H9 (cell line): ENCODE measurements at regions not wholly inside any gene's neighbourhood (a gene's known extent, or its start where the extent isn't known, plus 50 kb on each side); places are given as distances from the start of the nearest gene placed in this dataset.

Experiments
- DNase-seq: peaks from one replicate; pipeline ENCODE4 v3.0.0-alpha.2; 2017
- H2AFZ ChIP-seq: one replicate; pipeline ENCODE4 v1.6.1; 2013; ENCODE audit warnings: mild to moderate bottlenecking, low read length, control low read depth, moderate library complexity
- H2AK5ac ChIP-seq: 2 replicates; pipeline ENCODE4 v1.6.1; 2013; ENCODE audit warnings: low read length, control low read depth, mixed read lengths; ENCODE audit not compliant: insufficient read length
- H2BK120ac ChIP-seq: one replicate; pipeline ENCODE4 v1.6.1; 2013; ENCODE audit warnings: low read depth, mild to moderate bottlenecking, low read length, control low read depth, inconsistent platforms; ENCODE audit not compliant: poor library complexity, severe bottlenecking
- H2BK12ac ChIP-seq: 2 replicates; pipeline ENCODE4 v1.6.1; 2013; ENCODE audit warnings: low read length, control low read depth, mixed read lengths, low read depth; ENCODE audit not compliant: insufficient read length
- H2BK15ac ChIP-seq: 2 replicates; pipeline ENCODE4 v1.6.1; 2013; ENCODE audit warnings: low read depth, low read length, control low read depth
- H2BK20ac ChIP-seq: one replicate; pipeline ENCODE4 v1.6.1; 2013; ENCODE audit warnings: low read depth, mild to moderate bottlenecking, low read length, control low read depth, inconsistent platforms; ENCODE audit not compliant: poor library complexity, severe bottlenecking
- H2BK5ac ChIP-seq: 2 replicates; pipeline ENCODE4 v1.6.1; 2013; ENCODE audit warnings: low read length, control low read depth, mixed read lengths; ENCODE audit not compliant: insufficient read length
- H3K14ac ChIP-seq: 2 replicates; pipeline ENCODE4 v1.6.1; 2013; ENCODE audit warnings: low read length, control low read depth; ENCODE audit not compliant: insufficient read depth
- H3K18ac ChIP-seq: 2 replicates; pipeline ENCODE4 v1.6.1; 2013; ENCODE audit warnings: low read depth, mild to moderate bottlenecking, mixed read lengths, low read length, control low read depth; ENCODE audit not compliant: insufficient read length
- H3K23ac ChIP-seq: 2 replicates; pipeline ENCODE4 v1.6.1; 2013; ENCODE audit warnings: low read length, control low read depth, mixed read lengths, low read depth; ENCODE audit not compliant: insufficient read length
- H3K23me2 ChIP-seq: 2 replicates; pipeline ENCODE4 v1.6.1; 2013; ENCODE audit warnings: low read depth, mild to moderate bottlenecking, mixed read lengths, low read length, control low read depth; ENCODE audit not compliant: insufficient read length, poor library complexity, severe bottlenecking
- H3K27ac ChIP-seq: 2 replicates; pipeline ENCODE4 v1.5.1; 2013; ENCODE audit warnings: low read length, control low read depth, mixed read lengths, low read depth; ENCODE audit not compliant: insufficient read length
- H3K27me3 ChIP-seq: 2 replicates; pipeline ENCODE4 v1.6.1; 2013; ENCODE audit warnings: low read length, control low read depth, inconsistent platforms; ENCODE audit not compliant: insufficient read depth
- H3K4ac ChIP-seq: 2 replicates; pipeline ENCODE4 v1.6.1; 2013; ENCODE audit warnings: low read depth, mild to moderate bottlenecking, control low read depth, inconsistent platforms, low read length, moderate library complexity
- H3K4me1 ChIP-seq: 2 replicates; pipeline ENCODE4 v1.6.1; 2013; ENCODE audit warnings: low read length, control low read depth, inconsistent platforms; ENCODE audit not compliant: insufficient read depth
- H3K4me2 ChIP-seq: 2 replicates; pipeline ENCODE4 v1.6.1; 2013; ENCODE audit warnings: low read length, control low read depth, mixed read lengths; ENCODE audit not compliant: insufficient read length, insufficient read depth
- H3K56ac ChIP-seq: 2 replicates; pipeline ENCODE4 v1.6.1; 2013; ENCODE audit warnings: low read depth, mild to moderate bottlenecking, mixed read lengths, low read length, control low read depth; ENCODE audit not compliant: insufficient read length
- H3K79me1 ChIP-seq: 2 replicates; pipeline ENCODE4 v1.6.1; 2013; ENCODE audit warnings: low read depth, mild to moderate bottlenecking, moderate library complexity, low read length, control low read depth, inconsistent platforms; ENCODE audit not compliant: insufficient read depth, poor library complexity, severe bottlenecking
- H3K79me2 ChIP-seq: 2 replicates; pipeline ENCODE4 v1.6.1; 2013; ENCODE audit warnings: low read length, control low read depth, inconsistent platforms; ENCODE audit not compliant: insufficient read depth
- H3K9ac ChIP-seq: 2 replicates; pipeline ENCODE4 v1.6.1; 2013; ENCODE audit warnings: low read length, control low read depth, mixed read lengths; ENCODE audit not compliant: insufficient read length; ENCODE audit errors: extremely low read depth
- H3K9me3 ChIP-seq: one replicate; pipeline ENCODE4 v1.6.1; 2013; ENCODE audit warnings: low read depth, low read length, inconsistent platforms; ENCODE audit not compliant: control insufficient read depth
- H3T11ph ChIP-seq: one replicate; pipeline ENCODE4 v1.6.1; 2013; ENCODE audit warnings: mild to moderate bottlenecking, low read length, control low read depth, inconsistent platforms
- H4K20me1 ChIP-seq: one replicate; pipeline ENCODE4 v1.6.1; 2013; ENCODE audit not compliant: control insufficient read depth, insufficient read length, insufficient read depth
- H4K5ac ChIP-seq: 2 replicates; pipeline ENCODE4 v1.6.1; 2013; ENCODE audit warnings: low read depth, mild to moderate bottlenecking, mixed read lengths, low read length, control low read depth; ENCODE audit not compliant: insufficient read length
- H4K8ac ChIP-seq: replicated peaks from 2 replicates; pipeline ENCODE4 v1.6.1; 2013; ENCODE audit warnings: low read length, control low read depth, mixed read lengths, low read depth; ENCODE audit not compliant: insufficient read length
- H4K91ac ChIP-seq: 2 replicates; pipeline ENCODE4 v1.6.1; 2013; ENCODE audit warnings: low read depth, mild to moderate bottlenecking, moderate library complexity, mixed read lengths, low read length, control low read depth; ENCODE audit not compliant: insufficient read length
- H3K27ac Mint-ChIP-seq, 3 experiments: 2 replicates in 2 of 3; 3 replicates in 1 of 3; pipeline ENCODE4 v1.8.0; 2020 to 2021; ENCODE audit warnings: mixed read lengths in 3 of 3, mild to moderate bottlenecking in 1 of 3, moderate library complexity in 1 of 3
- H3K27me3 Mint-ChIP-seq: 2 replicates; pipeline ENCODE4 v1.8.0; 2021; ENCODE audit warnings: low read depth, mild to moderate bottlenecking, moderate library complexity, mixed read lengths
- H3K36me3 Mint-ChIP-seq, 3 experiments: 2 replicates in 2 of 3; 3 replicates in 1 of 3; pipeline ENCODE4 v1.8.0; 2020 to 2021; ENCODE audit warnings: low read depth in 3 of 3, mixed read lengths in 3 of 3; ENCODE audit not compliant: insufficient read depth in 1 of 3
- H3K4me1 Mint-ChIP-seq, 2 experiments: 2 replicates each; pipeline ENCODE4 v1.8.0; 2020; ENCODE audit warnings: mixed read lengths in 2 of 2
- H3K4me3 Mint-ChIP-seq, 2 experiments: 2 replicates in 1 of 2; 3 replicates in 1 of 2; pipeline ENCODE4 v1.8.0; 2020 to 2021; ENCODE audit warnings: mild to moderate bottlenecking in 2 of 2, mixed read lengths in 2 of 2, moderate library complexity in 1 of 2
- H3K9me3 Mint-ChIP-seq, 2 experiments: 2 replicates in 1 of 2; 3 replicates in 1 of 2; pipeline ENCODE4 v1.8.0; 2020; ENCODE audit warnings: mild to moderate bottlenecking in 2 of 2, mixed read lengths in 2 of 2, moderate library complexity in 1 of 2
- WGBS: extraction: QIAGEN DNeasy Blood & Tissue Kit; methylation state at CpG from one replicate; pipeline ENCODE4 v1.1.7; 2013; ENCODE audit warnings: missing lambda C conversion rate, low lambda C conversion rate, mixed read lengths; ENCODE audit not compliant: insufficient read length; ENCODE audit errors: extremely low coverage; 5-methylcytosine and 5-hydroxymethylcytosine counted together
- TF ChIP-seq, protein P1 (sequence below): fragments of 200-600 bp; sonication (generic); conservative IDR thresholded peaks from 3 replicates; pipeline ENCODE4 v1.8.0; 2021; ENCODE audit warnings: antibody characterized with exemption, mild to moderate bottlenecking

DNA sequence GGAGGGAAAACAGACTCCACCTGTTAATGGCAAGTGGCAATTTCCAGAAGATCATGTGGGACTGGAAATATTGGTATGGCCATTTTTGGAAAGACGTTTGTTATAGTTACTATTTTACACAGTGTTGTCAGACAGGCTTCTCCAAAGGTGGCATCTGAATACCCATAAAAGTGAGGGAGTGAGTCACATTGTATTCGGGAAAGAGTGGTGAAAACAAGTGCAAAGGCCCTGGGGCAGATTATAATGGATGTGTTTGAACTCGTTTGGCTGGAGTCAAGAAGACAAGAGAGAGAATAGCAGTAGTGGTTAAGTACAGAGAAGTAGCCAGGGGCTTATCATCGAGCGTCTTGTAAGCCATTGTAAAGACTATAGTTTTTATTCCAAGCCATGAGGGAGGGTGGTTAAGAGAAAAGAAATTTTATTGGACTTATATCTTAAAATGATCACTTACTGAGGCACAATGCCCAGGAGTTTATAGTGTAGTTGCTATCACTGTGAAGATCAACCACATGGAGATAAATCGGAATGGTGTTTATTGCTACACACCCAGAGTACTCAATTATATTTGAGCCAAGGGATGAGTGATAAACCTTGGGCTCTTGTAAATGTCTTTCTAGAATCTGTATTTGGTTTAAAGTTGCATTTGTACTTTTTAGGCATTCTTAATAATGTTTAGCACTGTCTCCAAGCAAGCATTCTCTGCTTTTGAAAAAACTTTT, 212.8 kb upstream of the KBTBD8 start:
- H3K4me1 Mint-ChIP-seq: peaks cover 2 to 9% of the 10 kb centered on the region in 2 experiments; a peak in 3 of 4 replicates
- no peak overlapping the region for H2BK15ac ChIP-seq
- no CpG with 5 or more reads among the region's 6 CpGs for WGBS
- H3K14ac ChIP-seq: no peak overlapping the region
- H3K4me3 Mint-ChIP-seq: no peak overlapping the region
- TF ChIP-seq, protein P1, sequence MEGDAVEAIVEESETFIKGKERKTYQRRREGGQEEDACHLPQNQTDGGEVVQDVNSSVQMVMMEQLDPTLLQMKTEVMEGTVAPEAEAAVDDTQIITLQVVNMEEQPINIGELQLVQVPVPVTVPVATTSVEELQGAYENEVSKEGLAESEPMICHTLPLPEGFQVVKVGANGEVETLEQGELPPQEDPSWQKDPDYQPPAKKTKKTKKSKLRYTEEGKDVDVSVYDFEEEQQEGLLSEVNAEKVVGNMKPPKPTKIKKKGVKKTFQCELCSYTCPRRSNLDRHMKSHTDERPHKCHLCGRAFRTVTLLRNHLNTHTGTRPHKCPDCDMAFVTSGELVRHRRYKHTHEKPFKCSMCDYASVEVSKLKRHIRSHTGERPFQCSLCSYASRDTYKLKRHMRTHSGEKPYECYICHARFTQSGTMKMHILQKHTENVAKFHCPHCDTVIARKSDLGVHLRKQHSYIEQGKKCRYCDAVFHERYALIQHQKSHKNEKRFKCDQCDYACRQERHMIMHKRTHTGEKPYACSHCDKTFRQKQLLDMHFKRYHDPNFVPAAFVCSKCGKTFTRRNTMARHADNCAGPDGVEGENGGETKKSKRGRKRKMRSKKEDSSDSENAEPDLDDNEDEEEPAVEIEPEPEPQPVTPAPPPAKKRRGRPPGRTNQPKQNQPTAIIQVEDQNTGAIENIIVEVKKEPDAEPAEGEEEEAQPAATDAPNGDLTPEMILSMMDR: no peak
- H4K8ac ChIP-seq: no peak overlapping the region
- no peak for DNase-seq
- H3K4me1 ChIP-seq: no peaks in the 10 kb centered on the region; the same call in 1 of the 2 replicates
- no peaks in the 10 kb centered on the region for H3K27me3 Mint-ChIP-seq
- no peaks in the 10 kb centered on the region for H4K20me1 ChIP-seq
- H3K27me3 ChIP-seq: no peaks in the 10 kb centered on the region
- H2BK12ac ChIP-seq: no peak overlapping the region
- H3K9ac ChIP-seq: no peak overlapping the region
- H3K4ac ChIP-seq: no peak overlapping the region
- no peaks in the 10 kb centered on the region for H3K79me2 ChIP-seq
- peaks cover 3% of the 10 kb centered on the region in 2 experiments; a peak in 3 of 5 replicates for H3K9me3 Mint-ChIP-seq
- no peaks in the 10 kb centered on the region for H3K79me1 ChIP-seq
- H4K91ac ChIP-seq: no peak overlapping the region
- H2AFZ ChIP-seq: no peak overlapping the region
- H3K36me3 Mint-ChIP-seq: peaks cover 0 to 4% (median 4%) of the 10 kb centered on the region in 3 experiments; a peak in 1 of 7 replicates
- H2BK5ac ChIP-seq: no peak overlapping the region
- no peak overlapping the region for H3K4me2 ChIP-seq
- no peak overlapping the region for H3K18ac ChIP-seq
- no peak overlapping the region for H2BK120ac ChIP-seq
- H3K9me3 ChIP-seq: no peaks in the 10 kb centered on the region
- no peak overlapping the region for H3K27ac Mint-ChIP-seq
- no peak overlapping the region for H4K5ac ChIP-seq
- H3K23ac ChIP-seq: no peak overlapping the region
- H3K27ac ChIP-seq: no peak overlapping the region
- H2AK5ac ChIP-seq: no peak overlapping the region
- no peak overlapping the region for H3T11ph ChIP-seq
- no peak overlapping the region for H2BK20ac ChIP-seq
- H3K56ac ChIP-seq: no peak overlapping the region
- no peaks in the 10 kb centered on the region for H3K23me2 ChIP-seq
